Stimulated activated CD4-positive, alpha-beta T cell treated with anti-CD3 and anti-CD28 coated beads, Interleukin-4, amount 100 ng/mL, for 1 hour (primary cell): ENCODE measurements at regions not wholly inside any gene's neighbourhood (a gene's known extent, or its start where the extent isn't known, plus 50 kb on each side); places are given as distances from the start of the nearest gene placed in this dataset.
A peak's percentile ranks its signal among the peaks of the same experiment; 100 is the strongest.
"Not testable (repeated sequence)": the region's sequence is repeated elsewhere in the genome, so short reads cannot be mapped to it uniquely, and the experiment has no call there.

ENCODE experiments used
- DNase-seq: peaks from one replicate; pipeline ENCODE4 v3.0.0-alpha.2; 2020

- no peak for DNase-seq
Measured at GRCh38 chr3:106125321-106125720, 256.5 kb upstream of the CBLB start.

GRCh38 chr3:106126067-106126845 is 257.4 kb upstream of the CBLB start:
- no peak for DNase-seq

DNA sequence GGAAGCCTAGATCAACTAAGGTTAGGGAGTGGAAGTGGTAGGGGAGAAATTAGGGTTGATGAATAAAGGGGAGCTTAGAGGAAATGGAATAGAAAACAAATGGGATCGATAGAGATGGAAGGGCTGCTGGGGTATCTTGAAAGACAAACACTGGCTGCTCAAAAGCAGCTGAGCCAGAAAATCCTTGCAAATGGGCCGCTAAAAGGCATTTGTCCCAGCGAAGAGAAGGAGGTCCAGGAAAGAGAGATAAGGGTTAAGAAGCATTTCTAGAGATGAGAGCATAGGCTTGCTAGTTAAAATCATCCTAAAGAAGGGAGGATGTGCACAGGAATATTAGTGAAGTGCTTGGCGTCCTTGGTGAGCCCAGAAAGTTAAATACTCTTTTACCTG is 258.0 kb upstream of the CBLB start:
- no peak for DNase-seq

DNA sequence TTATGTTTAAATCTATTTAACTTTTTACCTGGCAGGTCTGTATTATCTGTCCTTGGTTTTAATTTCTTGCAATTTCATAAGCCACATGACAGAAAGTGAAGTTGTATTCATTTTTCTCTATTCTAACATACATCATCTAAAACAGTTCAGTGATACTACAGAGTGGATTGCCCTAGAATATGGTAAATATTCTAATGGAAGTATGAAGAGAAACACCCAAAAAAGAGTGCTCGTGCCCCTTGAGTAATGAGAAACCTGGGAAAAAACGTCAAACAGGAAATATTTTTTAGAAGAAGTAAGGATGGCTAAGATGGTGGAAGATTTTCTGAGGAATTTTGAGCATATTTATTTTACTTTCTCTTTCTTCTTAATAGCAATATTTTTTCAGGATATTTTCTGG is 261.1 kb upstream of the CBLB start:
- DNase-seq = no peak

DNA sequence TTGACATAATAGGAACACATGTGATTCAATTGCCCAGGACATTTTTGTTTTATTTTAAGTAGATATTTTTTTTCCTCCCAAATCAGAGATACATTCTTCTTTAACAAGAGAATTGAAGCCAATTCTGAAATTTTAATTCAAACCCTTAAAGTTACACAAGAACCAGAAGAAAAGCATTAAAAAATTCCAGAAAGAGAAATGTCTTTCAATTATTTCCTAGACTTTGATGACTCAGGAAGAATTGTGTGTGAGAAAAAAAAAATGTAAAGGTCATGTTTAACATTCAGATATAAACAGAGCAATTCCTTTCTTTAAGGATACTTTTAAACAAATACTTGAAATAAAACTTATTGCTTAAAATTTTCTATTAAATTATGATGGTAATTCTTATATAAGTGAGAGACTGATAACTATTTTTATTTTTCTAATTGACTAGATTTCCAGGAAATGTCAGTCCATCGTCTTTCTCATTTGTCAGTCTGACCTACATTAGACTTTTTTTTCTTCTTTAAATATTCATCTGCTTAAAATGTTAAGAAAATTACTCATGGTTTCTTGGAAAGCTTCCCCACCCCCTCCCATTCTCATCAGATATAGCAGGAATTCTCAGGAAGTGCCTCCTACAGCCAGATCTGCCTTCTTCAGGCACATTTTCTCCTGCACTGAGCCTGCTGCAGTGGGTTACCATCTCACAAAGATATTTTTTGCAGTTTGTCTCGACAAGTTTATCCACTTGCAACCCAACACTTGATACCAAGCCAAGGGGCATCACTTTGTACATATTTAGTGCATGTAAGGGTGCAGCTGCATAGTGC is 261.8 kb upstream of the CBLB start:
- DNase-seq = no peak

DNA sequence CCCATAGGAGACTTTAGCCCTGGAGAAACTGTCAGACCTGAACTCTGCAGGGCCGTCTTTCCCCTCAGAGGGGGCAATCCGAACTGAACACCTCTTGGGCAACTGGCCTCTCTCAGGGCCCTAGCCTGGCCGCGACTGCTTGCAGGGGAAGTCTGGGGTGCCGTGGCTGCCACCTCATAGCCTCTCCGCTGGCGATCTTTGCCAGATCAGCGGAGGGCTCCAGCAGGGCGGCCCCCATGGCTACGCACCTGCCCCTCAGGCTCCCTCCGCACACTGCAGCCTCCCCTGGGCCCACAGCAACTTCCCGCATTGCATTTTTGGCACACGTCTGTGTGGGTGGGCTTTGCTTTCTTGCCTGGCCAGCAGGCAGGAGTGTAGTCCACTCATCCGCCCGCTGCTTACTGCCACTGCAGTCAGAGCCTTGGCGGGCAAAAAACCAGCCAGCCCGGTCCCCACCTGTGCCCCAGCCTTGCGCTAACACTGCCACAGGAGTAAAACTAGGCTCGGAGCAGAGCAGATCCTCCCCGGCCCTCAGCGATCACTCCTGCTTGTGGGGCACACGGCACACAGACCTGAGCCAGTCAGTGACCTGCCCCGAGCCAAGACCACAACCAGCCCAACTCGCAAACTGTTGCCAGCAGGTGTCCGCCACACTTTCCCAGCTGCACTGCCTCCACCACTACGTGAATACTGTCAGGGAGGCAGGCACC is 266.8 kb upstream of the CBLB start:
- no peak for DNase-seq

DNA sequence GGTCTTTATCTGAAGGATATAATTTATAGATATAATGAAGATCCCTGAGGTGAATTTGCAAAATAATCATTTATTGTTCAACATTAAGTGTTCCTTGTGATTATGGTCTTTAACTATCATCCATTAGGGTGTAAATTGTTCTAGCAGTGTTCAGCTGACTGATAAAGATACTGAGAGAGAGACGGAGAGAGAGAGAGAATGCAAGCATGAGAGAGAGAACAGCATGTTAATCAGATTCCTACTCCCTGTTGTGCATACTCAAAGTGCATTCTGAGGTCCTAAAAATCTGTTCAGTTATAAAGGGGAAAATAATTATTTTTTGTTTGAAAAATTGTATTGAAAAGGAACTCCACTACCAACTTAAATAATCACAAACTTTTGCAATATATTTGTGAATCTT is 271.0 kb upstream of the CBLB start:
- no peak for DNase-seq

DNA sequence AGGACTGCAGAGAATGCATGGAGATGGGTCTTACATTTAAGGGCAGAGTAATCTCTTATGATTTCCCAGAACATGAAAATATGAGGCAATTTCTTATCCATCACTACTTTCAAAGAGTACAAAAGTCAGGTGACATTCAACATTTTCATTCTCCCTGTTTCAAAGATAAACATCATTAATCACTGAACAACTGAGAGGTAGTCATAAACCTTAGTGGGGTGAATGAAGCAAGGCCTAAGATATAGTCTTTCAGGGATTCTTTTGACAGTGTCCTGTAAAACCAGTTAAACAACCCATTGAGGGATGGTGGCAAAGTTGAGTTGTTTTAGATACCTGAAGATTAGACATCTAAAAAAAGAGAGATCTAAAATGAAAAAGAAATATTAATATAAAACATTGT is 271.6 kb upstream of the CBLB start:
- DNase-seq = no peak

DNA sequence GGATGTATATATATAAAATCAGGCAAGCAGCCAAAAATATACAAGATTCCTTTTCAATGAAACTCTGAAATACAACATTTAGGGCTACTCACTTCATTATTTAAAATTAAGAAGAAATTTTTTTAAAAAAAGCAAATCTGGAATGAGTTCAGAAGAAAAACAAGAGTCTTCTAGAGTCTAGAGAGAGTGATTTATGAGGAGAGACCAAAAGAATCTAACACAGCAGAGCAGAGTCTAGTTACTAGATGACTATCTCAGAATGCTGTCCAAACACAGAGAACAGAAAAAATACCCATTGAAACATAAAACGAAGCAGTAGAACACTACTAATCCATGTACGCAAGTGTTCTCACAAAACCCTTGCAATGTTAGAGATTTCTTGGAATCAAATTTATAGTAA is 275.2 kb upstream of the CBLB start:
- DNase-seq = no peak

GRCh38 chr3:106148440-106149082 is 279.7 kb upstream of the CBLB start:
- DNase-seq = not testable (repeated sequence)

GRCh38 chr3:106157411-106157810 is 288.6 kb upstream of the CBLB start:
- no peak for DNase-seq

DNA sequence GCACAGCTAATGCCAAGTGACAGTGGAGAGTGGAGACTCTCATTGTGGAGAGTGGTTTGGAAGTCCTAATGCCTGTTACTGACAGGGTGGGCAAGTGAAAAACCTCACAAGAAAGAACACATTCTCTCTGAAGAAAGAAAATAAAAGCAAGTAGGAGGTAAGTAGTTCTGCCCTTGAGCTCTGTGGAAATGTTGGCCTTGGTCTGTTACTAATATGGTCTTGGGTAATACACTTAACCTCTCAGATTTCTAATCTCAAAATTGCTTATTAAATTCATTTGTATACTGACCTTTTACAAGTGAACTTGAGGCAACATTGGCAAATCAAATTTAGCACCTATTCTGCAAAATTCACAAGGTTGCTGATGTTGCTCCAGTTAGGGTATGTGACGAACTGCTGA is 291.6 kb upstream of the CBLB start:
- no peak for DNase-seq

- DNase-seq = no peak
Measured at GRCh38 chr3:106161246-106161645, 292.4 kb upstream of the CBLB start.

DNA sequence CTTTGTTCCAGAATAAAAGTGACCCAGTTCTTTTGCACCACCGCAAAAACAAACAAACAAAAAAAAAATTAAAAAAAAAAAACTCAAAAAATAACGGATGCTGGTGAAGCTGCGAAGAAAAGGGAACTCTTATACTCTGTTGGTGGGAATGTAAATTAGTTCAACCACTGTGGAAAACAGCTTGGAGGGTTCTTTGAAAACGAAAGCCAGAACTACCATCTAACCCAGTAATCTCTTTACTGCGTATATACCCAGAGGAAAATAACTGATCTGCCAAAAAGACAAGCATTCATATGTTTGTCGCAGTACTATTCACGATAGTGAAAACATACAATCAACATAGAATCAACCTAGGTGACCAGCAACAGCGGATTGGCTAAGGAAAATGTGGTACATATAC is 298.9 kb upstream of the CBLB start:
- DNase-seq = no peak

DNA sequence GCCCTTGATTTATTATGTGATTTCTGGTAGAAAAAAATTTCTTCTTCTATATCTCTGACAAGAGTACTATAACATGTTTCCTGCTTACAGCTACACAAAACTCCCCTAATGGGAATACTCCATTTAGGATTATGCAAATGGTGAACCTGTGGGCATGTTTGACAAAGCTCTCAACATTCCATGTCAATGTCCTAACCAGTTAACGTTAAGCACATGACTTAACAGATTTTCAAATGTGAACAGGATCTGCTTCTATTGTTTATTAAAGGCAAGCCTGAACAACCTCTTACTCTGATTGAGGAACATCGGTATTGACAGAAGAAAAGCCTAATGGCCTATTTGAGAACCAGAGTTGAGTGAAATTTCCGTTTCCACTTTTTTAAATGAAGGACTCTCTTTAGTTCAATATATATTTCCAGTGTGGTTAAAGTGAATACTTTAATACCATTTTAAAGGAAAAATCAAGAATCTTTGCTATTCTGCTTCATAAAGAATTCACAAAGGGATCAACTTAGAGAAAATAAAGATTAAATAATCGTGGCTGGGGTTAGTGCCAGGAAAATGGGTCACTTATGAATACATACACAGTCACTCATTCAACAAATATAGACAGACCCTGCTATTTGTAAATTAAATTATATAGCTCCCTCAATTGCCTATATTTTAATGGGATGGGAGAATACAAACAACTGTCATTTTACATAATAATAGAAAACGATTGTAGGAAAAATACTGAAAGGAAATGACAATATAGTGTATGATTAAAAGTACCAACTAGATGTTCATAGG is 300.3 kb upstream of the CBLB start:
- DNase-seq = no peak

- DNase-seq = no peak
Measured at GRCh38 chr3:106170636-106171035, 301.8 kb upstream of the CBLB start.

DNA sequence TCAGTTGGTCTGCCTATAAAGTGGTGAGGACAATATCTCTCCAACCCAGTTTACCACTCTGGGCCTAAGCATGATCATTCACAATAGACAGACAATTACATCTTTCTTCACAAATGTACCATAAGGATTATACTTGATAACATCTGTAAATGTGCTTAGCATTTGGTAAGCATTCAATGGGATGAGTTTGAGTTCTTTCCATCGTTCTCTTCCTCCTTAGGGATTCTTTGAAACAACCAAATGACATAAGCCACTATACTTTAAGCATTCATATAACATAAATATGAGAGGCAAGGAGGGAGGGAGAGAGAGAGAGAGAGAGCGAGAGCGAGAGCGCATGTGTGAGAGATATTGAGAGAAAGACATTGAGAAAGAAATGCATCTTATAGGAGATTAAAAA is 303.3 kb upstream of the CBLB start:
- no peak for DNase-seq

GRCh38 chr3:106172780-106173179 is 304.0 kb upstream of the CBLB start:
- no peak for DNase-seq

GRCh38 chr3:106175276-106175675 is 306.5 kb upstream of the CBLB start:
- DNase-seq = no peak

DNA sequence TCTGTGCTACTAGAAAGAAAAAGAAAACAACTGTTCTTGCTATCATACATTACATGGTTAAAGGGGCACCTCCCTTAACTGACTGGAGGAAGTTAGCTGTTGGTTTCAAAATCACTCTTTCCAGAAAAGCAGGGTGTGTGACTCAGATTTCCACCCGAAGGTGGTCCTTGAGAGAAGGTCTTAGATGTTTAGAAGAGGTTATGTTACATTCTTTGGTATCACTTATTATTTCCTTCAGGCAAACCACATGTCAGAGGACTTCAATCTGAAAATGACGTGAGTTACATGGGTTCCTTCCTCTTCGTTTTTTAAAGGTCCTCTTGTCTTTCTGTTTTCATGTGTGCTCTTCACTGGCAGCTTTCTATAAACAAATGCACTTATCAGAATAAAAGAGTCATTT is 307.9 kb upstream of the CBLB start:
- DNase-seq = peak; percentile 25

- DNase-seq = no peak
Measured at GRCh38 chr3:106182950-106183511, 314.2 kb upstream of the CBLB start.

GRCh38 chr3:106183762-106184391 is 315.1 kb upstream of the CBLB start:
- DNase-seq = no peak
